DOHH2 (cell line): ENCODE measurements at regions not wholly inside any gene's neighbourhood (a gene's known extent, or its start where the extent isn't known, plus 50 kb on each side); places are given as distances from the start of the nearest gene placed in this dataset.

ENCODE experiments used
- H3F3A ChIP-seq: fragments of 200-600 bp; sonication (generic), shearing (Covaris generic); 2 replicates; pipeline ENCODE4 v1.6.0; 2016; ENCODE audit warnings: antibody characterized with exemption, mild to moderate bottlenecking; ENCODE audit not compliant: control insufficient read depth, insufficient read depth
- H3K27ac ChIP-seq: fragments of 200-600 bp; sonication (generic); 2 replicates; pipeline ENCODE4 v1.5.1; 2014; ENCODE audit warnings: low read depth, mild to moderate bottlenecking, low read length, moderate library complexity
- H3K27me3 ChIP-seq: fragments of 200-600 bp; sonication (generic); 2 replicates; pipeline ENCODE4 v1.6.1; 2014; ENCODE audit warnings: mild to moderate bottlenecking, low read length, mixed read lengths; ENCODE audit not compliant: control insufficient read depth
- H3K36me3 ChIP-seq: fragments of 200-600 bp; sonication (generic); 2 replicates; pipeline ENCODE4 v1.6.1; 2014; ENCODE audit warnings: mild to moderate bottlenecking, low read length, moderate library complexity, mixed read lengths; ENCODE audit not compliant: control insufficient read depth
- H3K4me1 ChIP-seq: fragments of 200-600 bp; sonication (generic); 2 replicates; pipeline ENCODE4 v1.6.1; 2014; ENCODE audit warnings: mild to moderate bottlenecking, low read length, mixed read lengths; ENCODE audit not compliant: control insufficient read depth
- H3K4me2 ChIP-seq: fragments of 200-600 bp; sonication (generic); 2 replicates; pipeline ENCODE4 v1.6.0; 2014; ENCODE audit warnings: mild to moderate bottlenecking, low read length, moderate library complexity
- H3K4me3 ChIP-seq: fragments of 200-600 bp; sonication (generic); 2 replicates; pipeline ENCODE4 v1.5.1; 2014; ENCODE audit warnings: mild to moderate bottlenecking, low read length, mixed read lengths
- H3K79me2 ChIP-seq: fragments of 200-600 bp; sonication (generic); 2 replicates; pipeline ENCODE4 v1.6.1; 2014; ENCODE audit warnings: mild to moderate bottlenecking, low read length, mixed read lengths; ENCODE audit not compliant: control insufficient read depth
- H3K9me2 ChIP-seq: fragments of 200-600 bp; sonication (generic); replicated peaks from 2 replicates; pipeline ENCODE4 v1.6.1; 2014; ENCODE audit warnings: mild to moderate bottlenecking, low read length, mixed read lengths; ENCODE audit not compliant: control insufficient read depth
- H3K9me3 ChIP-seq: fragments of 200-600 bp; sonication (generic); 2 replicates; pipeline ENCODE4 v1.6.1; 2014; ENCODE audit warnings: antibody characterized with exemption, low read length, mixed read lengths; ENCODE audit not compliant: control insufficient read depth, insufficient read depth
- H4K20me1 ChIP-seq: fragments of 200-600 bp; sonication (generic); 2 replicates; pipeline ENCODE4 v1.6.0; 2014; ENCODE audit warnings: low read depth, mild to moderate bottlenecking, antibody characterized with exemption, low read length, moderate library complexity; ENCODE audit not compliant: control insufficient read depth, insufficient read depth
- EZH2phosphoT487 ChIP-seq: fragments of 200-600 bp; sonication (generic); IDR thresholded peaks from 2 replicates; pipeline ENCODE4 v1.6.1; 2017; ENCODE audit warnings: borderline replicate concordance, mild to moderate bottlenecking, antibody characterized with exemption, low read length, moderate library complexity, mixed read lengths
- TF ChIP-seq, protein P1 (sequence below): fragments of 200-600 bp; sonication (generic); IDR thresholded peaks from one replicate; pipeline ENCODE4 v1.5.1; 2014; ENCODE audit warnings: antibody characterized with exemption, mild to moderate bottlenecking, low read depth, low read length; ENCODE audit not compliant: poor library complexity, severe bottlenecking

DNA sequence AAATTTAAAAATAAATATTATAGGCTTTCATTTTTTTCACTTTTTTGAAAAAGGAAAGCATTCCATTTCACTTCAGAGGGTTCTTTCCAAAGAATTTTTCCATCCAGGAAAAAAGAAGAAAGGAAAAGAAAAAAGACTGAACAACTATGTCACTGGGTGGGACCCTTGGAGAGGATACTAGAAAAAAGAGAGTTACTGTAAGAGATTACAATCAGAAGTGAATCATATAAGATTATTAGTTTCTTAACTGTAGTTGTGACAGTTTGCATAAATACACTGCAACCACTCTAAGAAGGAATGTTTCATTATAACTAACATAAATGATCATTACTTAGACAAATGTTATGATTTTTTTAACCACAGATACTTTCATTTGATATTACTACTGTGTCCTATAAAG lies 87.8 kb downstream of the KLF12 start:
- Histone ChIP-seq H3K4me1 (peaks cover 3% of the 10 kb centered on the region; the same call in 1 of the 2 replicates), H3K27me3 (no peaks in the 10 kb centered on the region), H3K27ac (no peak overlapping the region), H3K9me2 (no peaks in the 10 kb centered on the region), H3K36me3 (no peaks in the 10 kb centered on the region), H3K79me2 (peaks cover 74% of the 10 kb centered on the region), H3K9me3 (no peaks in the 10 kb centered on the region), H4K20me1 (0 out of 2 replicates have a peak, but pooled peaks cover 3% of the 10 kb centered on the region), H3K4me2 (no peak overlapping the region), H3F3A (no peaks in the 10 kb centered on the region), H3K4me3 (no peak overlapping the region)
- TF ChIP-seq EZH2phosphoT487, result no peak
- TF ChIP-seq, protein P1, sequence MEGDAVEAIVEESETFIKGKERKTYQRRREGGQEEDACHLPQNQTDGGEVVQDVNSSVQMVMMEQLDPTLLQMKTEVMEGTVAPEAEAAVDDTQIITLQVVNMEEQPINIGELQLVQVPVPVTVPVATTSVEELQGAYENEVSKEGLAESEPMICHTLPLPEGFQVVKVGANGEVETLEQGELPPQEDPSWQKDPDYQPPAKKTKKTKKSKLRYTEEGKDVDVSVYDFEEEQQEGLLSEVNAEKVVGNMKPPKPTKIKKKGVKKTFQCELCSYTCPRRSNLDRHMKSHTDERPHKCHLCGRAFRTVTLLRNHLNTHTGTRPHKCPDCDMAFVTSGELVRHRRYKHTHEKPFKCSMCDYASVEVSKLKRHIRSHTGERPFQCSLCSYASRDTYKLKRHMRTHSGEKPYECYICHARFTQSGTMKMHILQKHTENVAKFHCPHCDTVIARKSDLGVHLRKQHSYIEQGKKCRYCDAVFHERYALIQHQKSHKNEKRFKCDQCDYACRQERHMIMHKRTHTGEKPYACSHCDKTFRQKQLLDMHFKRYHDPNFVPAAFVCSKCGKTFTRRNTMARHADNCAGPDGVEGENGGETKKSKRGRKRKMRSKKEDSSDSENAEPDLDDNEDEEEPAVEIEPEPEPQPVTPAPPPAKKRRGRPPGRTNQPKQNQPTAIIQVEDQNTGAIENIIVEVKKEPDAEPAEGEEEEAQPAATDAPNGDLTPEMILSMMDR, result no peak

DNA sequence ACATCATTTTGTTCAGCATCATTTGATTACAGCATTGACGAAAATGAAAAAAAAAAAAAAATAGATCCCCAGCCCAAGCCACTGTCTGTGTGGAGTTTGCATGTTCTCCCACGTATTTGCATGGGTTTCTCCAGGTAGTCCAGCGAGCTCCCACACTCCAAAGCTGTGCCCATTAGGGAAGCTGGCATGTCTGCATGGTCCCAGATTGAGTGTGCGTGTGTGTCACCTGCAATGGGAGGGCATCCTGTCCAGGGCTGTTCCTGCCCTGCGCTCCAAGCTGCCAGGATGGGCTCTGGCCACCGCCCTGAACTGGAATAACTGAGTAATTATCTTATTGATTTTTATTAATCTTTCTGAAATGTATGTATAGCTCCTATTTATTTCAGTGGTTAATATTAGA lies 88.6 kb downstream of the KLF12 start:
- TF ChIP-seq, protein P1, result no peak
- no peak for TF ChIP-seq EZH2phosphoT487
- Histone ChIP-seq H3K27ac (no peak overlapping the region), H4K20me1 (0 out of 2 replicates have a peak, but pooled peaks cover 3% of the 10 kb centered on the region), H3K4me3 (no peak overlapping the region), H3K79me2 (peaks cover 74% of the 10 kb centered on the region), H3K4me1 (peaks cover 7% of the 10 kb centered on the region), H3F3A (no peaks in the 10 kb centered on the region), H3K4me2 (no peak overlapping the region), H3K9me2 (no peaks in the 10 kb centered on the region), H3K27me3 (no peaks in the 10 kb centered on the region), H3K36me3 (no peaks in the 10 kb centered on the region), H3K9me3 (no peaks in the 10 kb centered on the region)

DNA sequence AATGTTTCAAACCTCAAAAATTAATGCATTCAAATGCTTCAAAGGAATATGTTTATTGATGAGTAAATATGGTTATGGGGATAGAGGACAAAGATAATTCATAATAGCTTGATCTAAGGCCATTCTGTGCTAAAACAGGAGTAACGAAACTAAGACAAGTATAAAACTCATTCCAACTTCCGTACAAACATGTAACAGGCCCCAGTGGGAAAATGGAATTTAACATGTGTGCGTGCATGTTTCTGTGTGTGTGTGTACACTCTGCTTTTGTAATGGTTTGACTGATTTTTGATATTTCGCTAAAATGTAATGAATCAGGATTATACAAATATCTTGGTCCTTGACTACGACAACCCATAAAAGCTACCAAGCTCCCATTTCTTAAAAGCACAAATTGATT lies 91.0 kb downstream of the KLF12 start:
- no peak overlapping the region for H3K27ac ChIP-seq
- no peak for TF ChIP-seq EZH2phosphoT487
- TF ChIP-seq, protein P1, result no peak
- peaks cover 73% of the 10 kb centered on the region for H3K79me2 ChIP-seq
- no peak overlapping the region for H3K4me2 ChIP-seq
- H4K20me1 ChIP-seq, result 0 out of 2 replicates have a peak, but pooled peaks cover 3% of the 10 kb centered on the region
- H3K27me3 ChIP-seq, result no peaks in the 10 kb centered on the region
- no peaks in the 10 kb centered on the region for H3F3A ChIP-seq
- peaks cover 15% of the 10 kb centered on the region for H3K4me1 ChIP-seq
- H3K9me2 ChIP-seq, result no peaks in the 10 kb centered on the region
- no peak overlapping the region for H3K4me3 ChIP-seq
- no peaks in the 10 kb centered on the region for H3K9me3 ChIP-seq
- H3K36me3 ChIP-seq, result no peaks in the 10 kb centered on the region
